Neuronal stem cell (in vitro differentiated cells): ENCODE measurements at regions not wholly inside any gene's neighbourhood (a gene's known extent, or its start where the extent isn't known, plus 50 kb on each side); places are given as distances from the start of the nearest gene placed in this dataset.

Experiments used
- DNase-seq: peaks from one replicate; pipeline ENCODE4 v3.0.0-alpha.2; 2013; ENCODE audit warnings: low spot score
- H2AFZ ChIP-seq: one replicate; pipeline ENCODE4 v1.6.1; 2013; ENCODE audit warnings: mild to moderate bottlenecking, low read length, inconsistent platforms
- H2AK5ac ChIP-seq: 2 replicates; pipeline ENCODE4 v1.6.1; 2013; ENCODE audit warnings: low read depth, mild to moderate bottlenecking, inconsistent platforms, low read length, moderate library complexity, mixed read lengths
- H2BK120ac ChIP-seq: 2 replicates; pipeline ENCODE4 v1.6.1; 2013; ENCODE audit warnings: low read depth, mild to moderate bottlenecking, inconsistent platforms, low read length, moderate library complexity, mixed read lengths
- H2BK12ac ChIP-seq: one replicate; pipeline ENCODE4 v1.6.1; 2013; ENCODE audit warnings: low read length, inconsistent platforms
- H2BK15ac ChIP-seq: 2 replicates; pipeline ENCODE4 v1.6.1; 2013; ENCODE audit warnings: mild to moderate bottlenecking, low read length, inconsistent platforms, mixed read lengths
- H2BK5ac ChIP-seq: one replicate; pipeline ENCODE4 v1.6.1; 2013; ENCODE audit warnings: inconsistent platforms, mild to moderate bottlenecking, low read length, moderate library complexity
- H3K14ac ChIP-seq: one replicate; pipeline ENCODE4 v1.6.1; 2013; ENCODE audit warnings: low read length, inconsistent platforms
- H3K18ac ChIP-seq: 2 replicates; pipeline ENCODE4 v1.6.1; 2013; ENCODE audit warnings: low read length, inconsistent platforms
- H3K23ac ChIP-seq: 2 replicates; pipeline ENCODE4 v1.6.1; 2013; ENCODE audit warnings: low read depth, mild to moderate bottlenecking, mixed read lengths, low read length, inconsistent platforms; ENCODE audit not compliant: poor library complexity
- H3K27ac ChIP-seq: replicated peaks from 3 replicates; pipeline ENCODE4 v1.5.1; 2013; ENCODE audit warnings: low read length, inconsistent platforms
- H3K27me3 ChIP-seq, 3 experiments: 2 replicates each; pipeline ENCODE4 v1.6.1; 2013; ENCODE audit warnings: low read length in 3 of 3, mild to moderate bottlenecking in 2 of 3, inconsistent platforms in 1 of 3, low read depth in 1 of 3, mixed read lengths in 1 of 3, moderate library complexity in 1 of 3; ENCODE audit not compliant: control insufficient read depth in 3 of 3, insufficient read depth in 3 of 3
- H3K36me3 ChIP-seq, 2 donors: replicated peaks in 1 of 2; 2 replicates each; pipeline ENCODE4 v1.6.1; 2013; ENCODE audit warnings: low read length in 2 of 2; ENCODE audit not compliant: control insufficient read depth in 2 of 2, insufficient read depth in 2 of 2
- H3K4ac ChIP-seq: 2 replicates; pipeline ENCODE4 v1.6.1; 2013; ENCODE audit warnings: inconsistent platforms, mild to moderate bottlenecking, low read length, moderate library complexity
- H3K4me1 ChIP-seq, 2 donors: 1 replicate in 1 of 2; 2 replicates in 1 of 2; pipeline ENCODE4 v1.6.1; 2013; ENCODE audit warnings: low read length in 2 of 2, low read depth in 1 of 2; ENCODE audit not compliant: control insufficient read depth in 2 of 2, insufficient read depth in 1 of 2
- H3K4me2 ChIP-seq: one replicate; pipeline ENCODE4 v1.6.1; 2013; ENCODE audit warnings: mild to moderate bottlenecking, low read length, inconsistent platforms; ENCODE audit not compliant: insufficient read depth, poor library complexity, severe bottlenecking
- H3K4me3 ChIP-seq, 2 donors: 2 replicates each; pipeline ENCODE4 v1.5.1; 2013; ENCODE audit warnings: low read length in 2 of 2, mild to moderate bottlenecking in 2 of 2, inconsistent platforms in 1 of 2, moderate library complexity in 1 of 2
- H3K79me1 ChIP-seq: one replicate; pipeline ENCODE4 v1.6.1; 2013; ENCODE audit warnings: low read depth, mild to moderate bottlenecking, inconsistent platforms, low read length, moderate library complexity
- H3K9ac ChIP-seq: one replicate; pipeline ENCODE4 v1.6.1; 2013; ENCODE audit warnings: mild to moderate bottlenecking, low read depth, low read length, inconsistent platforms; ENCODE audit not compliant: poor library complexity
- H3K9me3 ChIP-seq, 2 donors: replicated peaks in 1 of 2; 2 replicates each; pipeline versions ENCODE3 to v1.6.1; 2013; ENCODE audit warnings: low read length in 2 of 2, mild to moderate bottlenecking in 2 of 2, inconsistent platforms in 1 of 2, low read depth in 1 of 2, mixed read lengths in 1 of 2, moderate library complexity in 1 of 2; ENCODE audit not compliant: control insufficient read depth in 2 of 2, insufficient read depth in 1 of 2
- H4K8ac ChIP-seq: one replicate; pipeline ENCODE4 v1.6.1; 2013; ENCODE audit warnings: low read depth, mild to moderate bottlenecking, inconsistent platforms, low read length, moderate library complexity
- H4K91ac ChIP-seq: one replicate; pipeline ENCODE4 v1.6.1; 2013; ENCODE audit warnings: low read length, low read depth, mild to moderate bottlenecking, inconsistent platforms; ENCODE audit not compliant: poor library complexity
- WGBS, 2 donors: extraction: QIAGEN DNeasy Blood & Tissue Kit; methylation state at CpG; one replicate each; pipeline ENCODE4 v1.1.7; 2013; ENCODE audit warnings: missing lambda C conversion rate in 2 of 2, mixed read lengths in 1 of 2; ENCODE audit not compliant: insufficient read length in 2 of 2, insufficient replicate concordance in 1 of 2; ENCODE audit errors: extremely low coverage in 2 of 2; 5-methylcytosine and 5-hydroxymethylcytosine counted together

GRCh38 chr5:27700526-27700925 lies 662.1 kb upstream of the CDH9 start:
- no peak overlapping the region for H4K8ac ChIP-seq
- H3K23ac ChIP-seq: no peak overlapping the region
- no peak overlapping the region for H3K4ac ChIP-seq
- no peak overlapping the region for H3K14ac ChIP-seq
- H2BK15ac ChIP-seq: no peak overlapping the region
- no peak overlapping the region for H2BK12ac ChIP-seq
- H2AFZ ChIP-seq: no peak overlapping the region
- H2BK5ac ChIP-seq: no peak overlapping the region
- no peak overlapping the region for H2AK5ac ChIP-seq
- H3K27ac ChIP-seq: no peak overlapping the region
- H4K91ac ChIP-seq: no peak overlapping the region
- H2BK120ac ChIP-seq: no peak overlapping the region
- no peak overlapping the region for H3K9ac ChIP-seq
- H3K36me3 ChIP-seq: no peaks in the 10 kb centered on the region
- H3K4me1 ChIP-seq: peaks cover 0 to 4% of the 10 kb centered on the region in 2 donors
- no peaks in the 10 kb centered on the region for H3K9me3 ChIP-seq
- H3K18ac ChIP-seq: no peak overlapping the region
- H3K27me3 ChIP-seq: no peaks in the 10 kb centered on the region
- no peak for DNase-seq
- H3K4me2 ChIP-seq: no peak overlapping the region
- no peak overlapping the region for H3K4me3 ChIP-seq
- H3K79me1 ChIP-seq: no peaks in the 10 kb centered on the region

- Histone ChIP-seq H2BK15ac (no peak overlapping the region), H2BK12ac (no peak overlapping the region), H3K4me1 (no peaks in the 10 kb centered on the region), H2AFZ (peak overlapping the region; percentile 19), H3K27me3 (no peaks in the 10 kb centered on the region), H3K9ac (no peak overlapping the region), H3K36me3 (no peaks in the 10 kb centered on the region), H2BK120ac (no peak overlapping the region), H3K4me2 (no peak overlapping the region), H3K27ac (no peak overlapping the region), H4K8ac (no peak overlapping the region), H2BK5ac (no peak overlapping the region), H3K14ac (no peak overlapping the region), H3K4ac (no peak overlapping the region), H4K91ac (no peak overlapping the region), H3K18ac (no peak overlapping the region), H3K4me3 (no peak overlapping the region), H3K79me1 (no peaks in the 10 kb centered on the region), H2AK5ac (no peak overlapping the region), H3K23ac (no peak overlapping the region), H3K9me3 (peaks cover 0 to 4% of the 10 kb centered on the region in 2 donors)
- WGBS, 2 donors: no CpG with 5 or more reads among the region's 3 CpGs
- no peak for DNase-seq
Measured at GRCh38 chr5:27682600-27682999, 644.2 kb upstream of the CDH9 start.

- DNase-seq: no peak
Measured at GRCh38 chr5:27652505-27652904, 614.1 kb upstream of the CDH9 start.

GRCh38 chr5:27639005-27639612 lies 600.7 kb upstream of the CDH9 start:
- Histone ChIP-seq H3K23ac (no peak overlapping the region), H3K9ac (no peak overlapping the region), H3K79me1 (no peaks in the 10 kb centered on the region), H4K91ac (no peak overlapping the region), H3K14ac (no peak overlapping the region), H3K4me1 (no peaks in the 10 kb centered on the region), H2BK5ac (no peak overlapping the region), H3K27ac (no peak overlapping the region), H3K4me3 (no peak overlapping the region), H2AFZ (peak overlapping the region; percentile 80), H2BK120ac (no peak overlapping the region), H2BK12ac (no peak overlapping the region), H3K9me3 (no peaks in the 10 kb centered on the region), H4K8ac (no peak overlapping the region), H3K18ac (no peak overlapping the region), H3K4me2 (no peak overlapping the region), H2AK5ac (no peak overlapping the region), H3K36me3 (no peaks in the 10 kb centered on the region), H3K4ac (no peak overlapping the region), H3K27me3 (no peaks in the 10 kb centered on the region), H2BK15ac (no peak overlapping the region)
- DNase-seq: no peak
- WGBS, 2 donors: no CpG with 5 or more reads among the region's 6 CpGs

More at GRCh38 chr5:27652505-27652904, 614.1 kb upstream of the CDH9 start:
- Histone ChIP-seq H3K9ac (no peak overlapping the region), H3K79me1 (no peaks in the 10 kb centered on the region), H2BK120ac (no peak overlapping the region), H3K27me3 (no peaks in the 10 kb centered on the region), H3K36me3 (no peaks in the 10 kb centered on the region), H2BK5ac (no peak overlapping the region), H3K27ac (no peak overlapping the region), H4K8ac (no peak overlapping the region), H3K23ac (no peak overlapping the region), H2BK12ac (no peak overlapping the region), H2AFZ (no peak overlapping the region), H3K14ac (no peak overlapping the region), H4K91ac (no peak overlapping the region), H3K18ac (no peak overlapping the region), H2BK15ac (no peak overlapping the region), H3K4me3 (no peak overlapping the region), H3K4ac (no peak overlapping the region), H3K9me3 (peaks cover 3% of the 10 kb centered on the region in 2 donors), H3K4me1 (no peaks in the 10 kb centered on the region), H3K4me2 (no peak overlapping the region), H2AK5ac (no peak overlapping the region)
- no CpG with 5 or more reads among the region's 4 CpGs for WGBS, 2 donors
